Upper lobe of left lung (tissue), 4 donors: ENCODE measurements at regions not wholly inside any gene's neighbourhood (a gene's known extent, or its start where the extent isn't known, plus 50 kb on each side); places are given as distances from the start of the nearest gene placed in this dataset.

Experiments used
- POLR2A ChIP-seq, 4 donors: fragments of 450-650 bp; IDR thresholded peaks; one replicate each; pipeline ENCODE4 v1.5.1; 2016 to 2017; ENCODE audit warnings: antibody characterized with exemption in 4 of 4, mild to moderate bottlenecking in 2 of 4
- POLR2AphosphoS5 ChIP-seq, 2 donors: sonication (generic); formaldehyde crosslinking; IDR thresholded peaks; one replicate each; pipeline ENCODE4 v1.5.1; 2017; ENCODE audit warnings: antibody characterized with exemption in 2 of 2

GRCh38 chr14:99118046-99118721 lies 153.8 kb downstream of the BCL11B start:
- TF ChIP-seq POLR2A (IDR thresholded peaks at IDR 0.05) = no peak
- TF ChIP-seq POLR2AphosphoS5 (IDR thresholded peaks at IDR 0.05) = no peak
